Kidney (tissue), 13 donors: ENCODE measurements at regions not wholly inside any gene's neighbourhood (a gene's known extent, or its start where the extent isn't known, plus 50 kb on each side); places are given as distances from the start of the nearest gene placed in this dataset.

Experiments
- DNase-seq, 5 donors: peaks; one replicate each; pipeline ENCODE4 v3.0.0-alpha.2; 2013 to 2020
- FAIRE-seq: peaks from 2 replicates; lab custom pipeline; 2012; peaks lifted over from hg19 to GRCh38; lab: Jason Lieb, UNC
- H3K27ac ChIP-seq, 2 donors: one replicate each; pipeline ENCODE4 v1.7.0; 2013; ENCODE audit warnings: low read depth in 2 of 2, low read length in 2 of 2, inconsistent platforms in 1 of 2
- H3K27me3 ChIP-seq: one replicate; pipeline ENCODE4 v1.7.1; 2013; ENCODE audit warnings: low read length, inconsistent platforms; ENCODE audit not compliant: control insufficient read depth, insufficient read depth
- H3K36me3 ChIP-seq, 3 donors: one replicate each; pipeline versions ENCODE4 v1.7.0 to v1.7.1; 2013; ENCODE audit warnings: low read length in 3 of 3, control low read depth in 1 of 3, inconsistent platforms in 1 of 3; ENCODE audit not compliant: insufficient read depth in 3 of 3, control insufficient read depth in 2 of 3
- H3K4me1 ChIP-seq, 3 donors: one replicate each; pipeline versions ENCODE4 v1.7.0 to v1.7.1; 2013; ENCODE audit warnings: low read length in 3 of 3, inconsistent platforms in 1 of 3, low read depth in 1 of 3; ENCODE audit not compliant: control insufficient read depth in 2 of 3, insufficient read depth in 2 of 3
- H3K4me3 ChIP-seq, 3 donors: one replicate each; pipeline versions ENCODE4 v1.7.0 to v1.8.1; 2013; ENCODE audit warnings: low read length in 3 of 3, control low read depth in 1 of 3, inconsistent platforms in 1 of 3
- H3K9ac ChIP-seq, 3 donors: one replicate each; pipeline versions ENCODE4 v1.7.0 to v1.7.1; 2013; ENCODE audit warnings: low read length in 3 of 3, control low read depth in 1 of 3, inconsistent platforms in 1 of 3
- H3K9me3 ChIP-seq, 3 donors: one replicate each; pipeline versions ENCODE4 v1.7.0 to v1.7.1; 2013; ENCODE audit warnings: low read length in 3 of 3, control low read depth in 1 of 3, inconsistent platforms in 1 of 3; ENCODE audit not compliant: control insufficient read depth in 2 of 3, insufficient read depth in 1 of 3
- intact Hi-C: fragments of 100-400 bp; cut with DNase I; formaldehyde crosslinking; loops from one replicate; pipeline ENCODE4 v1.11.1; 2022
- TF ChIP-seq, protein P1 (sequence below): IDR thresholded peaks from 3 replicates; pipeline ENCODE4 v1.5.1; 2012; ENCODE audit warnings: mild to moderate bottlenecking, moderate library complexity, borderline replicate concordance; ENCODE audit not compliant: insufficient read depth; ENCODE audit errors: extremely low read depth
- donor health status: control.
- donor health status: control.
- donor health status: control.
- donor health status: control.
- donor health status: control.
- donor health status: DM: yes; HTN: yes; CAD: no.
- donor health status: Normal renal cell carcinoma (clear cell type).

DNA sequence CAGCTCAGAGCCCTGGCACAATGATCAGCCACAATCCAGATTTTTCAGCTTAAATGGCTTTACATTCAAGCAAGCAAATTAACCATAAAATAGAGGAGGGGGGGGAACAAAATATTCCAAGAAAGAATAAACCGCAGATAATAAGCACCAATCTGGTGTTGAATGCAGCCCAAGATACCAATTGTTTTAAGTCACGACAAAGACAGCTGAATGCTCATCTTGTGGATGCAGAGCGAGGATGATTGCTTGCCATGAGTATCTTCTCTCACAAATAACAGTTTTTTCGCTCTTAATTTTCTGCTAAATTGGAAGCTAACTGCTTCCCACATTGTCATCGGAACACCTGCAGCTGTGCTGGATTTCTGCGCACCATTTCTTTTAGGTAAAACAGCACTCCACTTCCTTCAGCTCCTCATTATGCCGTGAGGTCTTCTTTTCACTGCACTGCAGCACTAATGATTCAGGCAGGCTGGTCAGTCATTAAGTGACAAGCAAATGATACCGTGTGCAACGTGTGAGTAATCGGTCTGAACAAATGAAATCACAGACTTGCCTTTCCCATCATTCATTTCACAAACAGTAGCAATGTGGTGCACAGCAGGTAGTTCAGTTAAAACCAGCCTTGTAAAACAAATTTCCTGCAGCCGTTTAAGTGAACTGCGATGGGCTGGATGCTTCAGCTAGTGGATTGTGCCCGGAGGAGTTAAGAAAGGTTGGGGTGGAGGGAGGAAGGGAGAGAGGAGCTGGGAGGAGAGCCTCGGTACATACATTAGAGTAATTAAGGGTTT, 106.4 kb upstream of the CDCA7L start:
- DNase-seq (peak in 3 of 5 donors; percentile 14 to 47 (median 34)), FAIRE-seq (no peak)
- Histone ChIP-seq H3K9me3 (no peaks in the 10 kb centered on the region), H3K36me3 (no peaks in the 10 kb centered on the region), H3K27ac (no peak overlapping the region), H3K27me3 (no peaks in the 10 kb centered on the region), H3K9ac (no peak overlapping the region), H3K4me3 (no peak overlapping the region), H3K4me1 (no peaks in the 10 kb centered on the region)
- TF ChIP-seq, protein P1, sequence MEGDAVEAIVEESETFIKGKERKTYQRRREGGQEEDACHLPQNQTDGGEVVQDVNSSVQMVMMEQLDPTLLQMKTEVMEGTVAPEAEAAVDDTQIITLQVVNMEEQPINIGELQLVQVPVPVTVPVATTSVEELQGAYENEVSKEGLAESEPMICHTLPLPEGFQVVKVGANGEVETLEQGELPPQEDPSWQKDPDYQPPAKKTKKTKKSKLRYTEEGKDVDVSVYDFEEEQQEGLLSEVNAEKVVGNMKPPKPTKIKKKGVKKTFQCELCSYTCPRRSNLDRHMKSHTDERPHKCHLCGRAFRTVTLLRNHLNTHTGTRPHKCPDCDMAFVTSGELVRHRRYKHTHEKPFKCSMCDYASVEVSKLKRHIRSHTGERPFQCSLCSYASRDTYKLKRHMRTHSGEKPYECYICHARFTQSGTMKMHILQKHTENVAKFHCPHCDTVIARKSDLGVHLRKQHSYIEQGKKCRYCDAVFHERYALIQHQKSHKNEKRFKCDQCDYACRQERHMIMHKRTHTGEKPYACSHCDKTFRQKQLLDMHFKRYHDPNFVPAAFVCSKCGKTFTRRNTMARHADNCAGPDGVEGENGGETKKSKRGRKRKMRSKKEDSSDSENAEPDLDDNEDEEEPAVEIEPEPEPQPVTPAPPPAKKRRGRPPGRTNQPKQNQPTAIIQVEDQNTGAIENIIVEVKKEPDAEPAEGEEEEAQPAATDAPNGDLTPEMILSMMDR = no peak
- intact Hi-C loops = no loop called here

- TF ChIP-seq, protein P1 = no peak
- H3K4me1 ChIP-seq = no peaks in the 10 kb centered on the region
- H3K9ac ChIP-seq = no peak overlapping the region
- no peaks in the 10 kb centered on the region for H3K27me3 ChIP-seq
- no peak overlapping the region for H3K4me3 ChIP-seq
- no peak overlapping the region for H3K27ac ChIP-seq
- no peaks in the 10 kb centered on the region for H3K36me3 ChIP-seq
- FAIRE-seq (no peak), DNase-seq (peak in 1 of 5 donors; percentile 6)
- no peaks in the 10 kb centered on the region for H3K9me3 ChIP-seq
- intact Hi-C loops = no loop called here
Observed at GRCh38 chr7:22049766-22050500, 104.2 kb upstream of the CDCA7L start.

DNA sequence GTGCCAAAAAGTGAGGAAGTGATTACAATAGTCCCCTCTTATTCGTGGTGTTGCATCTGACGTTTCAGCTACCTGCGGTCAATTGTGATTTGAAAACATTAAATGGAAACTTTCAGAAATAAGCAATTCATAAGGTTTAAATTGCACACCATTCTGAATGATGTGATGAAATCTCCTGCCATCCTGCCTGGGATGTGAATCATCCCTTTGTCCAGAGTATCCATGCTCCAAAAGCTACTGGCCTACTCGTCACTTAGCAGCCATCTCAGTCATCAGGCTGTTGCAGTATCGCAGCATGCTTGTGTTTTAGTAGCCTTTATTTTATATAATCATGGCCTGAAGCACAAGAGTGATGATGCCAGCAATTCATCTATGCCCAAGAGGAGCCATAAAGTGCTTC, 97.7 kb upstream of the CDCA7L start:
- Histone ChIP-seq H3K27ac (no peak overlapping the region), H3K36me3 (no peaks in the 10 kb centered on the region), H3K9ac (no peak overlapping the region), H3K27me3 (no peaks in the 10 kb centered on the region), H3K9me3 (peaks cover 0 to 5% (median 0%) of the 10 kb centered on the region in 3 donors), H3K4me3 (no peak overlapping the region), H3K4me1 (no peaks in the 10 kb centered on the region)
- TF ChIP-seq, protein P1 = no peak
- intact Hi-C loops = no loop called here
- FAIRE-seq = no peak
- DNase-seq = no peak
